PC-3 (cell line): ENCODE measurements at regions not wholly inside any gene's neighbourhood (a gene's known extent, or its start where the extent isn't known, plus 50 kb on each side); places are given as distances from the start of the nearest gene placed in this dataset.

ENCODE experiments used
- EZH2phosphoT487 ChIP-seq: fragments of 300-600 bp; sonication (generic); IDR thresholded peaks from 2 replicates; pipeline ENCODE4 v1.6.1; 2018; ENCODE audit warnings: mild to moderate bottlenecking, antibody characterized with exemption, low read length, borderline replicate concordance
- TF ChIP-seq, protein P1 (sequence below): fragments of 300-600 bp; sonication (generic); conservative IDR thresholded peaks from 2 replicates; pipeline ENCODE4 v1.5.1; 2017; ENCODE audit warnings: antibody characterized with exemption, low read depth, mild to moderate bottlenecking, low read length

DNA sequence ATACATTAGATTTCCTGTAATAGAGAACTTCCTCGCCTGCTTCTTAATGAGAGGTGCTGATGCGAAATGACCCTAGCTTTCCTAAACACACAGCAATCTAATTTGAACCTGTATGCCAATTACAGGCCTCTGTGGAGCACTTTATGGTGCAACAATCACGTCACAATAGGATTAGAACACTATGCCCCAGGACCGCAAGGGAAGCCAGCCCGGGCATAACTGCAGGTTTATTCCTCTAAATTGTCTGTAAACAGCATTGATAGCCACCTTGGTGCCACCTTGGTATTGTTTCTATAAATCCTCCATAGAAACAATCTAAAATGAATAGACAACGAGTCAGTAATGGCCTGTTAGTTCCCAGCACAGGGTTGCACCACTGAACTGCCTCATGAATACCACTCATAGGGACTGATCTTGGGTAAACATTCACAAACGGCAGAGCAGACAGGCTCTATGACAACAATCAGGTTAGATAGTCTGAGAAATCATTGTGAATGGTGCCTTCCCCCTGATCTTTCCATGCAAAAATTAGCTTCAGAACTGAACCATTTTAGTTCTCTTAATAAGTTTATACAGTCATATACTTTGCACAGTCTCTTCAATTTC is 182.5 kb upstream of the OBI1 start:
- TF ChIP-seq, protein P1, sequence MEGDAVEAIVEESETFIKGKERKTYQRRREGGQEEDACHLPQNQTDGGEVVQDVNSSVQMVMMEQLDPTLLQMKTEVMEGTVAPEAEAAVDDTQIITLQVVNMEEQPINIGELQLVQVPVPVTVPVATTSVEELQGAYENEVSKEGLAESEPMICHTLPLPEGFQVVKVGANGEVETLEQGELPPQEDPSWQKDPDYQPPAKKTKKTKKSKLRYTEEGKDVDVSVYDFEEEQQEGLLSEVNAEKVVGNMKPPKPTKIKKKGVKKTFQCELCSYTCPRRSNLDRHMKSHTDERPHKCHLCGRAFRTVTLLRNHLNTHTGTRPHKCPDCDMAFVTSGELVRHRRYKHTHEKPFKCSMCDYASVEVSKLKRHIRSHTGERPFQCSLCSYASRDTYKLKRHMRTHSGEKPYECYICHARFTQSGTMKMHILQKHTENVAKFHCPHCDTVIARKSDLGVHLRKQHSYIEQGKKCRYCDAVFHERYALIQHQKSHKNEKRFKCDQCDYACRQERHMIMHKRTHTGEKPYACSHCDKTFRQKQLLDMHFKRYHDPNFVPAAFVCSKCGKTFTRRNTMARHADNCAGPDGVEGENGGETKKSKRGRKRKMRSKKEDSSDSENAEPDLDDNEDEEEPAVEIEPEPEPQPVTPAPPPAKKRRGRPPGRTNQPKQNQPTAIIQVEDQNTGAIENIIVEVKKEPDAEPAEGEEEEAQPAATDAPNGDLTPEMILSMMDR, result no peak
- TF ChIP-seq EZH2phosphoT487, result no peak
